Keratinocyte (primary cell): ENCODE measurements at regions not wholly inside any gene's neighbourhood (a gene's known extent, or its start where the extent isn't known, plus 50 kb on each side); places are given as distances from the start of the nearest gene placed in this dataset.
"Not testable (repeated sequence)": the region's sequence is repeated elsewhere in the genome, so short reads cannot be mapped to it uniquely, and the experiment has no call there.

Source experiments
- DNase-seq: peaks from one replicate; pipeline ENCODE4 v3.0.0-alpha.2; 2011; ENCODE audit warnings: low read depth, missing footprints, low spot score
- FAIRE-seq: peaks from 2 replicates; lab custom pipeline; 2011; peaks lifted over from hg19 to GRCh38; lab: Jason Lieb, UNC
- H2AFZ ChIP-seq: 2 replicates; pipeline ENCODE4 v1.6.0; 2012; ENCODE audit warnings: low read length, control low read depth, inconsistent platforms; ENCODE audit not compliant: control insufficient read depth
- H3K27ac ChIP-seq: 2 replicates; pipeline ENCODE4 v1.5.1; 2011; ENCODE audit warnings: low read length; ENCODE audit not compliant: control insufficient read depth, insufficient read depth
- H3K27me3 ChIP-seq: 3 replicates; pipeline ENCODE4 v1.6.0; 2011; ENCODE audit warnings: low read length; ENCODE audit not compliant: control insufficient read depth, insufficient read depth; ENCODE audit errors: extremely low read depth
- H3K36me3 ChIP-seq, 2 experiments: 2 replicates in 1 of 2; 3 replicates in 1 of 2; pipeline ENCODE4 v1.5.1; 2011; ENCODE audit warnings: low read length in 2 of 2, mild to moderate bottlenecking in 1 of 2; ENCODE audit not compliant: control insufficient read depth in 2 of 2, insufficient read depth in 2 of 2; ENCODE audit errors: extremely low read depth in 1 of 2
- H3K4me1 ChIP-seq: 3 replicates; pipeline ENCODE4 v1.5.1; 2011; ENCODE audit warnings: low read length; ENCODE audit not compliant: control insufficient read depth, insufficient read depth; ENCODE audit errors: extremely low read depth
- H3K4me2 ChIP-seq: 3 replicates; pipeline ENCODE4 v1.6.0; 2011; ENCODE audit warnings: low read depth, low read length; ENCODE audit not compliant: control insufficient read depth, insufficient read depth; ENCODE audit errors: extremely low read depth
- H3K4me3 ChIP-seq, 3 experiments: fragments of 200-600 bp in 1 of 3; sonication (generic) in 1 of 3; 2 replicates in 2 of 3; 3 replicates in 1 of 3; pipeline ENCODE4 v1.5.1; 2011 to 2016; ENCODE audit warnings: low read length in 3 of 3, mild to moderate bottlenecking in 3 of 3, control low read depth in 2 of 3, inconsistent platforms in 1 of 3, low read depth in 1 of 3, mixed read lengths in 1 of 3, mixed run types in 1 of 3, moderate library complexity in 1 of 3; ENCODE audit not compliant: control insufficient read depth in 2 of 3, insufficient read depth in 2 of 3; ENCODE audit errors: extremely low read depth in 1 of 3
- H3K79me2 ChIP-seq: 2 replicates; pipeline ENCODE4 v1.6.0; 2012; ENCODE audit warnings: low read length; ENCODE audit not compliant: control insufficient read depth, insufficient read depth
- H3K9ac ChIP-seq: 3 replicates; pipeline ENCODE4 v1.6.0; 2011; ENCODE audit warnings: low read length; ENCODE audit not compliant: control insufficient read depth, insufficient read depth; ENCODE audit errors: extremely low read depth
- H3K9me1 ChIP-seq: 3 replicates; pipeline ENCODE4 v1.6.0; 2011; ENCODE audit warnings: low read length; ENCODE audit not compliant: control insufficient read depth, insufficient read depth; ENCODE audit errors: extremely low read depth
- H3K9me3 ChIP-seq: 2 replicates; pipeline ENCODE4 v1.5.1; 2012; ENCODE audit warnings: low read depth, low read length; ENCODE audit not compliant: control insufficient read depth
- H4K20me1 ChIP-seq: 3 replicates; pipeline ENCODE4 v1.6.0; 2011; ENCODE audit warnings: low read length; ENCODE audit not compliant: control insufficient read depth, insufficient read depth; ENCODE audit errors: extremely low read depth
- EZH2 ChIP-seq: IDR thresholded peaks from one replicate; pipeline ENCODE4 v1.6.1; 2012; ENCODE audit warnings: inconsistent platforms, mild to moderate bottlenecking, low read length, moderate library complexity
- dilution Hi-C: fragments of 300-500 bp; cut with MboI; formaldehyde crosslinking; loops from one replicate; pipeline ENCODE4 v1.7.0; 2020; ENCODE audit warnings: low sequenced_read_pairs; ENCODE audit not compliant: extremely low pct_ligation_motif_present
- TF ChIP-seq, protein P1 (sequence below), 3 experiments: IDR thresholded peaks in 1 of 3; conservative IDR thresholded peaks in 1 of 3; optimal IDR thresholded peaks in 1 of 3; 2 replicates in 2 of 3; 3 replicates in 1 of 3; pipeline versions ENCODE3 to v1.5.1; 2011; ENCODE audit warnings: low read length in 3 of 3, mild to moderate bottlenecking in 3 of 3, moderate library complexity in 2 of 3, control low read depth in 1 of 3, inconsistent platforms in 1 of 3; ENCODE audit not compliant: insufficient read depth in 2 of 3; ENCODE audit errors: extremely low read depth in 1 of 3

GRCh38 chrX:130563476-130563875 lies 161.7 kb downstream of the RBMX2 start:
- no peak for DNase-seq
- no peaks in the 10 kb centered on the region for H3K9me1 ChIP-seq
- TF ChIP-seq, protein P1, sequence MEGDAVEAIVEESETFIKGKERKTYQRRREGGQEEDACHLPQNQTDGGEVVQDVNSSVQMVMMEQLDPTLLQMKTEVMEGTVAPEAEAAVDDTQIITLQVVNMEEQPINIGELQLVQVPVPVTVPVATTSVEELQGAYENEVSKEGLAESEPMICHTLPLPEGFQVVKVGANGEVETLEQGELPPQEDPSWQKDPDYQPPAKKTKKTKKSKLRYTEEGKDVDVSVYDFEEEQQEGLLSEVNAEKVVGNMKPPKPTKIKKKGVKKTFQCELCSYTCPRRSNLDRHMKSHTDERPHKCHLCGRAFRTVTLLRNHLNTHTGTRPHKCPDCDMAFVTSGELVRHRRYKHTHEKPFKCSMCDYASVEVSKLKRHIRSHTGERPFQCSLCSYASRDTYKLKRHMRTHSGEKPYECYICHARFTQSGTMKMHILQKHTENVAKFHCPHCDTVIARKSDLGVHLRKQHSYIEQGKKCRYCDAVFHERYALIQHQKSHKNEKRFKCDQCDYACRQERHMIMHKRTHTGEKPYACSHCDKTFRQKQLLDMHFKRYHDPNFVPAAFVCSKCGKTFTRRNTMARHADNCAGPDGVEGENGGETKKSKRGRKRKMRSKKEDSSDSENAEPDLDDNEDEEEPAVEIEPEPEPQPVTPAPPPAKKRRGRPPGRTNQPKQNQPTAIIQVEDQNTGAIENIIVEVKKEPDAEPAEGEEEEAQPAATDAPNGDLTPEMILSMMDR (optimal IDR thresholded peaks at IDR 0.05 in 1 of 3, IDR thresholded peaks at IDR 0.05 in 1 of 3, conservative IDR thresholded peaks at IDR 0.05 in 1 of 3; ENCODE audit: extremely low read depth in 1 of 3, insufficient read depth in 2 of 3, low read length in 3 of 3) = no peak
- TF ChIP-seq EZH2 = no peak
- no peaks in the 10 kb centered on the region for H3K27me3 ChIP-seq
- no peaks in the 10 kb centered on the region for H3K79me2 ChIP-seq
- H2AFZ ChIP-seq = no peak overlapping the region
- no peak overlapping the region for H3K4me2 ChIP-seq
- no peaks in the 10 kb centered on the region for H4K20me1 ChIP-seq
- H3K4me3 ChIP-seq = no peak overlapping the region
- no peak overlapping the region for H3K9ac ChIP-seq
- no peaks in the 10 kb centered on the region for H3K36me3 ChIP-seq
- no peaks in the 10 kb centered on the region for H3K4me1 ChIP-seq
- dilution Hi-C loops = no loop called here
- H3K27ac ChIP-seq = no peak overlapping the region
- FAIRE-seq = no peak
- H3K9me3 ChIP-seq = no peaks in the 10 kb centered on the region

- Histone ChIP-seq H3K27me3 (no peaks in the 10 kb centered on the region), H2AFZ (no peak overlapping the region), H3K9ac (no peak overlapping the region), H3K4me1 (no peaks in the 10 kb centered on the region), H3K9me3 (no peaks in the 10 kb centered on the region), H3K27ac (no peak overlapping the region), H3K4me2 (no peak overlapping the region), H4K20me1 (no peaks in the 10 kb centered on the region), H3K36me3 (no peaks in the 10 kb centered on the region), H3K79me2 (no peaks in the 10 kb centered on the region), H3K9me1 (no peaks in the 10 kb centered on the region), H3K4me3 (no peak overlapping the region)
- TF ChIP-seq, protein P1 (optimal IDR thresholded peaks at IDR 0.05 in 1 of 3, IDR thresholded peaks at IDR 0.05 in 1 of 3, conservative IDR thresholded peaks at IDR 0.05 in 1 of 3; ENCODE audit: extremely low read depth in 1 of 3, insufficient read depth in 2 of 3, low read length in 3 of 3) = no peak
- no peak for TF ChIP-seq EZH2
- FAIRE-seq = no peak
- dilution Hi-C loops = no loop called here
- no peak for DNase-seq
Measured at GRCh38 chrX:130566028-130566683, 164.4 kb downstream of the RBMX2 start.

DNA sequence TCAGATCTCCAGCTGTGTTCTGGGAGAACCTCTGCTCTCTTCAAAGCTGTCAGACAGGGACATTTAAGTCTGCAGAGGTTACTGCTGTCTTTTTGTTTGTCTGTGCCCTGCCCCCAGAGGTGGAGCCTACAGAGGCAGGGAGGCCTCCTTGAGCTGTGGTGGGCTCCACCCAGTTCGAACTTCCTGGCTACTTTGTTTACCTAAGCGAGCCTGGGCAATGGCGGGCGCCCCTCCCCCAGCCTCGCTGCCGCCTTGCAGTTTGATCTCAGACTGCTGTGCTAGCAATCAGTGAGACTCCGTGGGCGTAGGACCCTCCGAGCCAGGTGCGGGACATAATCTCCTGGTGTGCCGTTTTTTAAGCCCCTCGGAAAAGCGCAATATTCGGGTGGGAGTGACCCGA lies 171.2 kb downstream of the RBMX2 start:
- H3K36me3 ChIP-seq, dilution Hi-C loops, DNase-seq: not testable (repeated sequence)

More for the DNA sequence above, 171.2 kb downstream of the RBMX2 start:
- not testable (repeated sequence) for H3K27me3 ChIP-seq, H3K4me2 ChIP-seq, H3K79me2 ChIP-seq, H3K9me3 ChIP-seq, H3K9ac ChIP-seq, H3K9me1 ChIP-seq, H2AFZ ChIP-seq, H4K20me1 ChIP-seq, FAIRE-seq, H3K4me1 ChIP-seq, H3K4me3 ChIP-seq, H3K27ac ChIP-seq
